Liver (tissue), 8 donors: ENCODE measurements at regions not wholly inside any gene's neighbourhood (a gene's known extent, or its start where the extent isn't known, plus 50 kb on each side); places are given as distances from the start of the nearest gene placed in this dataset.

Source experiments
- DNase-seq: peaks from one replicate; pipeline ENCODE4 v3.0.0-alpha.2; 2017; ENCODE audit warnings: low spot score
- H3K27ac ChIP-seq, 2 donors: one replicate each; pipeline ENCODE4 v1.7.0; 2013; ENCODE audit warnings: inconsistent platforms in 2 of 2, low read length in 2 of 2, control low read depth in 1 of 2, low read depth in 1 of 2, mild to moderate bottlenecking in 1 of 2
- H3K27me3 ChIP-seq, 4 donors: one replicate each; pipeline versions ENCODE4 v1.6.1 to v1.7.0; 2013; ENCODE audit warnings: low read length in 3 of 4, inconsistent platforms in 1 of 4, mild to moderate bottlenecking in 1 of 4, moderate library complexity in 1 of 4; ENCODE audit not compliant: control insufficient read depth in 4 of 4, insufficient read depth in 4 of 4
- H3K36me3 ChIP-seq, 4 donors: one replicate each; pipeline versions ENCODE4 v1.6.1 to v1.7.0; 2013; ENCODE audit warnings: low read length in 3 of 4, mild to moderate bottlenecking in 3 of 4, low read depth in 1 of 4, moderate library complexity in 1 of 4; ENCODE audit not compliant: control insufficient read depth in 4 of 4, insufficient read depth in 3 of 4
- H3K4me1 ChIP-seq, 4 donors: one replicate each; pipeline versions ENCODE4 v1.6.1 to v1.7.0; 2013; ENCODE audit warnings: low read length in 3 of 4, mild to moderate bottlenecking in 3 of 4, moderate library complexity in 1 of 4; ENCODE audit not compliant: control insufficient read depth in 4 of 4, insufficient read depth in 4 of 4
- H3K4me3 ChIP-seq, 3 donors: one replicate each; pipeline versions ENCODE4 v1.6.1 to v1.7.0; 2013; ENCODE audit warnings: low read length in 3 of 3, control low read depth in 1 of 3, low read depth in 1 of 3, mild to moderate bottlenecking in 1 of 3
- H3K9ac ChIP-seq, 2 donors: one replicate each; pipeline ENCODE4 v1.7.0; 2013; ENCODE audit warnings: low read length in 2 of 2, mild to moderate bottlenecking in 2 of 2, moderate library complexity in 2 of 2, control low read depth in 1 of 2, low read depth in 1 of 2
- H3K9me3 ChIP-seq, 4 donors: one replicate each; pipeline versions ENCODE4 v1.6.1 to v1.7.0; 2013; ENCODE audit warnings: low read length in 3 of 4; ENCODE audit not compliant: control insufficient read depth in 4 of 4
- EGR1 ChIP-seq, 2 donors: IDR thresholded peaks; 2 replicates each; pipeline ENCODE4 v1.6.1; 2016 to 2018; ENCODE audit warnings: antibody characterized with exemption in 2 of 2, low read depth in 2 of 2
- FOXA1 ChIP-seq: IDR thresholded peaks from 2 replicates; pipeline ENCODE4 v1.6.1; 2016; ENCODE audit warnings: antibody characterized with exemption
- FOXA2 ChIP-seq: IDR thresholded peaks from 2 replicates; pipeline ENCODE4 v1.6.1; 2016; ENCODE audit warnings: antibody characterized with exemption
- GABPA ChIP-seq, 2 donors: IDR thresholded peaks in 1 of 2; conservative IDR thresholded peaks in 1 of 2; 2 replicates each; pipeline ENCODE4 v1.6.1; 2016; ENCODE audit warnings: antibody characterized with exemption in 2 of 2, mild to moderate bottlenecking in 1 of 2, moderate library complexity in 1 of 2
- HNF4A ChIP-seq, 2 donors: conservative IDR thresholded peaks; 2 replicates each; pipeline ENCODE4 v1.6.1; 2016; ENCODE audit warnings: antibody characterized with exemption in 2 of 2, mild to moderate bottlenecking in 2 of 2
- HNF4G ChIP-seq: IDR thresholded peaks from 2 replicates; pipeline ENCODE4 v1.6.1; 2016; ENCODE audit warnings: antibody characterized with exemption
- JUND ChIP-seq, 2 donors: IDR thresholded peaks; 2 replicates each; pipeline ENCODE4 v1.6.1; 2016; ENCODE audit warnings: antibody characterized with exemption in 2 of 2
- NR2F2 ChIP-seq: IDR thresholded peaks from 2 replicates; pipeline ENCODE4 v1.6.1; 2016; ENCODE audit warnings: antibody characterized with exemption
- RAD21 ChIP-seq, 2 donors: IDR thresholded peaks; 2 replicates each; pipeline ENCODE4 v1.6.1; 2016; ENCODE audit warnings: antibody characterized with exemption in 2 of 2, mild to moderate bottlenecking in 2 of 2
- RXRA ChIP-seq, 2 donors: IDR thresholded peaks; 2 replicates each; pipeline ENCODE4 v1.6.1; 2017 to 2018; ENCODE audit warnings: antibody characterized with exemption in 2 of 2, mild to moderate bottlenecking in 1 of 2
- SP1 ChIP-seq: IDR thresholded peaks from 2 replicates; pipeline ENCODE4 v1.6.1; 2018; ENCODE audit warnings: antibody characterized with exemption, mild to moderate bottlenecking
- TAF1 ChIP-seq: conservative IDR thresholded peaks from 2 replicates; pipeline ENCODE4 v1.6.1; 2016; ENCODE audit warnings: antibody characterized with exemption, mild to moderate bottlenecking
- YY1 ChIP-seq: IDR thresholded peaks from 2 replicates; pipeline ENCODE4 v1.6.1; 2016; ENCODE audit warnings: antibody characterized with exemption, mild to moderate bottlenecking
- WGBS: extraction: QIAGEN DNeasy Blood & Tissue Kit; methylation state at CpG from one replicate; pipeline ENCODE4 v1.1.7; 2013; 5-methylcytosine and 5-hydroxymethylcytosine counted together
- TF ChIP-seq, protein P1 (sequence below): IDR thresholded peaks from 2 replicates; pipeline ENCODE4 v1.6.1; 2016; ENCODE audit warnings: antibody characterized with exemption
- TF ChIP-seq, protein P2 (sequence below): fragments of 150-350 bp; IDR thresholded peaks from 2 replicates; pipeline ENCODE4 v1.5.1; 2017; ENCODE audit warnings: improper control_type of control experiment, low read depth, low read length; ENCODE audit not compliant: missing input control
- TF ChIP-seq, protein P3 (sequence below): IDR thresholded peaks from 2 replicates; pipeline ENCODE4 v1.6.1; 2016; ENCODE audit warnings: antibody characterized with exemption
- TF ChIP-seq, protein P4 (sequence below): IDR thresholded peaks from 2 replicates; pipeline ENCODE4 v1.6.1; 2016; ENCODE audit warnings: antibody characterized with exemption, mild to moderate bottlenecking
- TF ChIP-seq, protein P5 (sequence below): IDR thresholded peaks from 2 replicates; pipeline ENCODE4 v1.6.1; 2016; ENCODE audit warnings: antibody characterized with exemption
- donor health status: healthy.
- donor health status: healthy.
- donor health status: healthy.
- donor health status: healthy.
- donor health status: healthy.

DNA sequence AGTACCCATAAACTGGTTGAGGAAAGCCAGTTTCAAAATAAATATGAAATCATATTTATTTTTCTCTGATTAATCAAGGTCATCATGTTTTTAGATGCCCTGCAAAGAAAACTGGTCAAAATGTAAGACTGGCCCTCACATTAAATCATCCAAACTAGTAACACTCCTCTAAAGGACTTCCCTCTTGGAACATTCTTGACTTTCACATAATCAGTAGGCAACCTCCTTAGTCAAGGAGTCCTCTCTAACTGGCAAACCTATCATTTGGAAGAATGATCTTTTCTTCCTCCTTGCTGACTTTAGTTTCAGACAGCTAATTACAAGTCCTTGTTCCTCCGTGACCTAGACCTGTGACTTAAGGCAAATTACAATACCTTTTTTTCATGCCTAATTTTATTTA is 82.5 kb upstream of the DCBLD2 start:
- Histone ChIP-seq H3K4me1 (no peaks in the 10 kb centered on the region), H3K4me3 (no peak overlapping the region), H3K27ac (no peak overlapping the region), H3K27me3 (peaks cover 0 to 3% (median 0%) of the 10 kb centered on the region in 4 donors), H3K9me3 (no peaks in the 10 kb centered on the region), H3K9ac (no peak overlapping the region), H3K36me3 (no peaks in the 10 kb centered on the region)
- no peak for DNase-seq
- 93% methylated on average over 1 of the region's 1 CpG for WGBS
- TF ChIP-seq, protein P1, sequence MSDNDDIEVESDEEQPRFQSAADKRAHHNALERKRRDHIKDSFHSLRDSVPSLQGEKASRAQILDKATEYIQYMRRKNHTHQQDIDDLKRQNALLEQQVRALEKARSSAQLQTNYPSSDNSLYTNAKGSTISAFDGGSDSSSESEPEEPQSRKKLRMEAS, result no peak
- TF ChIP-seq, protein P2, sequence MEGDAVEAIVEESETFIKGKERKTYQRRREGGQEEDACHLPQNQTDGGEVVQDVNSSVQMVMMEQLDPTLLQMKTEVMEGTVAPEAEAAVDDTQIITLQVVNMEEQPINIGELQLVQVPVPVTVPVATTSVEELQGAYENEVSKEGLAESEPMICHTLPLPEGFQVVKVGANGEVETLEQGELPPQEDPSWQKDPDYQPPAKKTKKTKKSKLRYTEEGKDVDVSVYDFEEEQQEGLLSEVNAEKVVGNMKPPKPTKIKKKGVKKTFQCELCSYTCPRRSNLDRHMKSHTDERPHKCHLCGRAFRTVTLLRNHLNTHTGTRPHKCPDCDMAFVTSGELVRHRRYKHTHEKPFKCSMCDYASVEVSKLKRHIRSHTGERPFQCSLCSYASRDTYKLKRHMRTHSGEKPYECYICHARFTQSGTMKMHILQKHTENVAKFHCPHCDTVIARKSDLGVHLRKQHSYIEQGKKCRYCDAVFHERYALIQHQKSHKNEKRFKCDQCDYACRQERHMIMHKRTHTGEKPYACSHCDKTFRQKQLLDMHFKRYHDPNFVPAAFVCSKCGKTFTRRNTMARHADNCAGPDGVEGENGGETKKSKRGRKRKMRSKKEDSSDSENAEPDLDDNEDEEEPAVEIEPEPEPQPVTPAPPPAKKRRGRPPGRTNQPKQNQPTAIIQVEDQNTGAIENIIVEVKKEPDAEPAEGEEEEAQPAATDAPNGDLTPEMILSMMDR, result no peak
- TF ChIP-seq FOXA1 (no peak), TAF1 (no peak), HNF4A (conservative IDR thresholded peaks at IDR 0.05) (no peak)
- TF ChIP-seq, protein P3, sequence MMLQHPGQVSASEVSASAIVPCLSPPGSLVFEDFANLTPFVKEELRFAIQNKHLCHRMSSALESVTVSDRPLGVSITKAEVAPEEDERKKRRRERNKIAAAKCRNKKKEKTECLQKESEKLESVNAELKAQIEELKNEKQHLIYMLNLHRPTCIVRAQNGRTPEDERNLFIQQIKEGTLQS, result no peak

DNA sequence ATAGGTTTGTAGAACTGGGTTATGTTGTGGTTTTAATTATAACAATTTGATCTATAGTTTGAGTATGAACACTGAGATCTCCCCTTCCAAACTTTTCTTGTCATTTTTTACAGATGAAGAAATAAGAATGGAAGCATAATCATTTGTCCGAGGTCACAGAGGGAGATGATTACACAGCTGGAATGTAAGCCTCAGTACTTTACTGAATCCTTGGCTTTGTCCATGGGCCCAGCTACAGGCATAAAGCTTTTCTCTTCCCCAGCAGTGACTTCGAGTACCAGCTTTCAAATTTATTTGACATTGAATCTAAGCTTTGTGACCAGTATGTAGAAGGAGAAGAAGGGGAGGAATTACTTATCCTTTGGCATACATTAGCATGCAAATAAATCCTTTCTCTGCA is 80.9 kb upstream of the DCBLD2 start:
- Histone ChIP-seq H3K4me1 (no peaks in the 10 kb centered on the region), H3K4me3 (no peak overlapping the region), H3K36me3 (no peaks in the 10 kb centered on the region), H3K9ac (no peak overlapping the region), H3K9me3 (no peaks in the 10 kb centered on the region), H3K27me3 (peaks cover 0 to 3% (median 0%) of the 10 kb centered on the region in 4 donors), H3K27ac (no peak overlapping the region)
- TF ChIP-seq TAF1 (no peak), FOXA2 (no peak), RAD21 (IDR thresholded peaks at IDR 0.05) (no peak), JUND (IDR thresholded peaks at IDR 0.05) (no peak), HNF4A (conservative IDR thresholded peaks at IDR 0.05) (no peak), GABPA (IDR thresholded peaks at IDR 0.05 in 1 of 2, conservative IDR thresholded peaks at IDR 0.05 in 1 of 2) (no peak), RXRA (IDR thresholded peaks at IDR 0.05) (no peak), YY1 (no peak), HNF4G (no peak), NR2F2 (no peak), FOXA1 (no peak), SP1 (no peak), EGR1 (IDR thresholded peaks at IDR 0.05; ENCODE audit: low read depth in 2 of 2) (no peak)
- TF ChIP-seq, protein P2, result no peak
- TF ChIP-seq, protein P4, sequence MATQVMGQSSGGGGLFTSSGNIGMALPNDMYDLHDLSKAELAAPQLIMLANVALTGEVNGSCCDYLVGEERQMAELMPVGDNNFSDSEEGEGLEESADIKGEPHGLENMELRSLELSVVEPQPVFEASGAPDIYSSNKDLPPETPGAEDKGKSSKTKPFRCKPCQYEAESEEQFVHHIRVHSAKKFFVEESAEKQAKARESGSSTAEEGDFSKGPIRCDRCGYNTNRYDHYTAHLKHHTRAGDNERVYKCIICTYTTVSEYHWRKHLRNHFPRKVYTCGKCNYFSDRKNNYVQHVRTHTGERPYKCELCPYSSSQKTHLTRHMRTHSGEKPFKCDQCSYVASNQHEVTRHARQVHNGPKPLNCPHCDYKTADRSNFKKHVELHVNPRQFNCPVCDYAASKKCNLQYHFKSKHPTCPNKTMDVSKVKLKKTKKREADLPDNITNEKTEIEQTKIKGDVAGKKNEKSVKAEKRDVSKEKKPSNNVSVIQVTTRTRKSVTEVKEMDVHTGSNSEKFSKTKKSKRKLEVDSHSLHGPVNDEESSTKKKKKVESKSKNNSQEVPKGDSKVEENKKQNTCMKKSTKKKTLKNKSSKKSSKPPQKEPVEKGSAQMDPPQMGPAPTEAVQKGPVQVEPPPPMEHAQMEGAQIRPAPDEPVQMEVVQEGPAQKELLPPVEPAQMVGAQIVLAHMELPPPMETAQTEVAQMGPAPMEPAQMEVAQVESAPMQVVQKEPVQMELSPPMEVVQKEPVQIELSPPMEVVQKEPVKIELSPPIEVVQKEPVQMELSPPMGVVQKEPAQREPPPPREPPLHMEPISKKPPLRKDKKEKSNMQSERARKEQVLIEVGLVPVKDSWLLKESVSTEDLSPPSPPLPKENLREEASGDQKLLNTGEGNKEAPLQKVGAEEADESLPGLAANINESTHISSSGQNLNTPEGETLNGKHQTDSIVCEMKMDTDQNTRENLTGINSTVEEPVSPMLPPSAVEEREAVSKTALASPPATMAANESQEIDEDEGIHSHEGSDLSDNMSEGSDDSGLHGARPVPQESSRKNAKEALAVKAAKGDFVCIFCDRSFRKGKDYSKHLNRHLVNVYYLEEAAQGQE, result no peak
- TF ChIP-seq, protein P5, sequence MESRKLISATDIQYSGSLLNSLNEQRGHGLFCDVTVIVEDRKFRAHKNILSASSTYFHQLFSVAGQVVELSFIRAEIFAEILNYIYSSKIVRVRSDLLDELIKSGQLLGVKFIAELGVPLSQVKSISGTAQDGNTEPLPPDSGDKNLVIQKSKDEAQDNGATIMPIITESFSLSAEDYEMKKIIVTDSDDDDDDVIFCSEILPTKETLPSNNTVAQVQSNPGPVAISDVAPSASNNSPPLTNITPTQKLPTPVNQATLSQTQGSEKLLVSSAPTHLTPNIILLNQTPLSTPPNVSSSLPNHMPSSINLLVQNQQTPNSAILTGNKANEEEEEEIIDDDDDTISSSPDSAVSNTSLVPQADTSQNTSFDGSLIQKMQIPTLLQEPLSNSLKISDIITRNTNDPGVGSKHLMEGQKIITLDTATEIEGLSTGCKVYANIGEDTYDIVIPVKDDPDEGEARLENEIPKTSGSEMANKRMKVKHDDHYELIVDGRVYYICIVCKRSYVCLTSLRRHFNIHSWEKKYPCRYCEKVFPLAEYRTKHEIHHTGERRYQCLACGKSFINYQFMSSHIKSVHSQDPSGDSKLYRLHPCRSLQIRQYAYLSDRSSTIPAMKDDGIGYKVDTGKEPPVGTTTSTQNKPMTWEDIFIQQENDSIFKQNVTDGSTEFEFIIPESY, result no peak
- TF ChIP-seq, protein P1, result no peak
- TF ChIP-seq, protein P3, result no peak
- no peak for DNase-seq
- 70% methylated on average over 2 of the region's 2 CpGs for WGBS
